ENCODE measurements at regions not wholly inside any gene's neighbourhood (a gene's known extent, or its start where the extent isn't known, plus 50 kb on each side); places are given as distances from the start of the nearest gene placed in this dataset.
A peak's percentile ranks its signal among the peaks of the same experiment; 100 is the strongest.

DNA sequence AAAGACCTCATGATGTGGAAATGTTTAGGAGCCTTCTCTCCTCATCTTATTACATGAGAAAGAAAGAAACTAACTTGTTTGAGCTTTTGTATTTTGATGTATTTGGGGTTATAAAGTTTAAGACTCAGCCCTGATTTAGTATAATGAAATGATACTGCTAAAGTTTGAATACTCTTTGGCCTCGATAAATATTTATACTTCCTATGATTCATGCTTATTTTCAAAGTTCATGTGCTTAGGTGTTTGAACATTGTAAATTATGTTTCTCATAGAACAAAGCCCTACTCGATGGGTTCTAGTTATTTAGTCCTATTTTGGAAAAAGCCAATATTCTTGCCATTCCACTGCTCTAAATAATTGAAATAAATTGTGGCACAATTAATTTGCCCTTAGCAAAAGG is 303.2 kb downstream of the ZWINT start:
- H4K20me1 ChIP-seq (ENCODE audit: low read length): no peaks in the 10 kb centered on the region
- no peaks in the 10 kb centered on the region for H3F3A ChIP-seq (ENCODE audit: low read length, unreplicated experiment)
- no peaks in the 10 kb centered on the region for H3K36me3 ChIP-seq (ENCODE audit: low read depth, low read length)
- H3K9me3 ChIP-seq (ENCODE audit: low read length): 0 out of 2 replicates have a peak, but pooled peaks cover 12% of the 10 kb centered on the region
- H3K9ac ChIP-seq (ENCODE audit: low read length): no peak overlapping the region
- H3K27me3 ChIP-seq (ENCODE audit: low read length): no peaks in the 10 kb centered on the region
- no peak overlapping the region for H3K27ac ChIP-seq (ENCODE audit: low read length)
- H3K79me2 ChIP-seq (ENCODE audit: low read length): no peaks in the 10 kb centered on the region
- no peak overlapping the region for H2AFZ ChIP-seq (ENCODE audit: low read length)
- ATAC-seq (peak; percentile 97), DNase-seq (peak; percentile 31)
- no peak for TF ChIP-seq EZH2 (IDR thresholded peaks at IDR 0.05; ENCODE audit: low read length, unreplicated experiment)
- no peak for TF ChIP-seq EZH2phosphoT487 (IDR thresholded peaks at IDR 0.05; ENCODE audit: borderline replicate concordance, low read length)
- TF ChIP-seq, protein P1, sequence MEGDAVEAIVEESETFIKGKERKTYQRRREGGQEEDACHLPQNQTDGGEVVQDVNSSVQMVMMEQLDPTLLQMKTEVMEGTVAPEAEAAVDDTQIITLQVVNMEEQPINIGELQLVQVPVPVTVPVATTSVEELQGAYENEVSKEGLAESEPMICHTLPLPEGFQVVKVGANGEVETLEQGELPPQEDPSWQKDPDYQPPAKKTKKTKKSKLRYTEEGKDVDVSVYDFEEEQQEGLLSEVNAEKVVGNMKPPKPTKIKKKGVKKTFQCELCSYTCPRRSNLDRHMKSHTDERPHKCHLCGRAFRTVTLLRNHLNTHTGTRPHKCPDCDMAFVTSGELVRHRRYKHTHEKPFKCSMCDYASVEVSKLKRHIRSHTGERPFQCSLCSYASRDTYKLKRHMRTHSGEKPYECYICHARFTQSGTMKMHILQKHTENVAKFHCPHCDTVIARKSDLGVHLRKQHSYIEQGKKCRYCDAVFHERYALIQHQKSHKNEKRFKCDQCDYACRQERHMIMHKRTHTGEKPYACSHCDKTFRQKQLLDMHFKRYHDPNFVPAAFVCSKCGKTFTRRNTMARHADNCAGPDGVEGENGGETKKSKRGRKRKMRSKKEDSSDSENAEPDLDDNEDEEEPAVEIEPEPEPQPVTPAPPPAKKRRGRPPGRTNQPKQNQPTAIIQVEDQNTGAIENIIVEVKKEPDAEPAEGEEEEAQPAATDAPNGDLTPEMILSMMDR (conservative IDR thresholded peaks at IDR 0.05; ENCODE audit: low read depth, low read length): no peak
- CTCF ChIA-PET: no interaction called here
- H3K9me2 ChIP-seq (replicated peaks; ENCODE audit: low read length): no peaks in the 10 kb centered on the region
- POLR2A ChIA-PET (ENCODE audit: unreplicated experiment): no interaction called here
- H3K4me1 ChIP-seq (ENCODE audit: insufficient read depth, low read length): 0 out of 2 replicates have a peak, but pooled peaks cover 3% of the 10 kb centered on the region
- H3K4me3 ChIP-seq (ENCODE audit: low read length): no peak overlapping the region
- intact Hi-C loops (cut with micrococcal nuclease): no loop called here
- H3K4me2 ChIP-seq (ENCODE audit: low read length): no peak overlapping the region
- BruUV-seq (replicated peaks): no TSS peak

DNA sequence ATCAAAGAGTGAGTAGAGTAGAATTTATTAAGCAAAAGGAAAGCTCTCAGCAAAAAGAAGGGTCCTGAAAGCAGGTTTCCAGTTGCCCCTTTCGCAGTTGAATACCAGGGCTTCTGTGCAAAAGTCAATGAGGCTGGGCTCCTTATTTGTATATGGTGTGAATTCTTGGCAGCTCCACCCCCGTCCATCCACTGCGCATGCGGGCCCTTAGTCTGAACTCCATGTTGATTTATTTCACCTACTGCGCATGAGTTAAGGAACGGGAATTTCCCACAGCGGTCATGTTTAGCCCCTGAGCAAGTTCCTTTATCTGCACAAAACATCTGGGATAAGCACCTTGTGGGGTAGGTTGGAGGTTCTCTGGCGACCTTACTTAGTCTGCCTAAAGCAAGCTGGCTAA is 325.6 kb downstream of the ZWINT start:
- BruUV-seq (replicated peaks): no TSS peak
- H2AFZ ChIP-seq (ENCODE audit: low read length): no peak overlapping the region
- ChIA-PET POLR2A (ENCODE audit: unreplicated experiment) (no interaction called here), CTCF (no interaction called here)
- no peak for DNase-seq
- no peaks in the 10 kb centered on the region for H3K9me2 ChIP-seq (replicated peaks; ENCODE audit: low read length)
- ATAC-seq: no peak
- peaks cover 3% of the 10 kb centered on the region for H3K9me3 ChIP-seq (ENCODE audit: low read length)
- intact Hi-C loops (cut with micrococcal nuclease): no loop called here
- H3K36me3 ChIP-seq (ENCODE audit: low read depth, low read length): no peaks in the 10 kb centered on the region
- TF ChIP-seq EZH2phosphoT487 (IDR thresholded peaks at IDR 0.05; ENCODE audit: borderline replicate concordance, low read length) (no peak), EZH2 (IDR thresholded peaks at IDR 0.05; ENCODE audit: low read length, unreplicated experiment) (no peak)
- TF ChIP-seq, protein P1 (conservative IDR thresholded peaks at IDR 0.05; ENCODE audit: low read depth, low read length): no peak
- H3K27me3 ChIP-seq (ENCODE audit: low read length): no peaks in the 10 kb centered on the region
- H3F3A ChIP-seq (ENCODE audit: low read length, unreplicated experiment): no peaks in the 10 kb centered on the region
- no peak overlapping the region for H3K4me3 ChIP-seq (ENCODE audit: low read length)
- no peak overlapping the region for H3K27ac ChIP-seq (ENCODE audit: low read length)
- H3K79me2 ChIP-seq (ENCODE audit: low read length): no peaks in the 10 kb centered on the region
- no peaks in the 10 kb centered on the region for H4K20me1 ChIP-seq (ENCODE audit: low read length)
- no peak overlapping the region for H3K4me2 ChIP-seq (ENCODE audit: low read length)
- H3K4me1 ChIP-seq (ENCODE audit: insufficient read depth, low read length): no peaks in the 10 kb centered on the region
- H3K9ac ChIP-seq (ENCODE audit: low read length): no peak overlapping the region

DNA sequence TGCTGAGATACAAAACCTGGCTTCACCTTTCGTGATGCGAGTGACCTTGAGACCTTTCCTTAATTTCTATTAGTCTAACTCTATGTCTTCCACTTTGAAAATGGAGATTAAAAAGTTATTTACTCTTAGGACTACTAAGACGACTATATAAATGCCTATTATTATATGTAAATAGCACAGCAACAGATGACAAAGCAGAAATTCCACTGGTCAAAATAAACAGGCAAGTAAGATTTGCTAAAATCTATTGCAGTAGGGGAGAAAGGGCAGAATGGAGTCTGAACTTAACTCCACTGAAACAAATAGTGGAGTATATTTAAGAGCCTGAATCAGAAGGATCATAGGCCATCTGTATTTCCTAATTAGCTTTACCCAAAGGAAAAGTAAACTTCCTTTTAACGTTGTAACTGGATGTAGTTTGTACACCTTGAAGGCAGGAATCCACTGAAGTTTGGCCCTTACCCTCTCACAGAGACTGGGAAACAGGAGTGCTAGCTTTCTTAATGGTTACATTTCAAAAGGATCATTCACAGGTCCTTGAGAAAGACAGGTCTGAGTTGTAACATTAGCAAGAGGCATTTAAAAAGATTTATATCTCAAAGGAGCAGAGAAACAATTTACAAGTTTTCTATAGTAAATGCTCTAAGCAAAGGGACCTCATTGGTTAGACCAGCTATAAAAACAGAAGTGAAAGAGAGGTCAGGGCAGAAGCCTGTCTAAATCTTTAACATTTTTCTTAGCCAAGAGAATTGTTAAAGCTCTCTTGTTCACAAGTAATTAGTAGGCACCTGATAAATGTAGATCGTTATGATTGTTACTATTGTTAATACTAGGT is 332.5 kb downstream of the ZWINT start:
- no peaks in the 10 kb centered on the region for H3K9me3 ChIP-seq (ENCODE audit: low read length)
- H3F3A ChIP-seq (ENCODE audit: low read length, unreplicated experiment): no peaks in the 10 kb centered on the region
- H4K20me1 ChIP-seq (ENCODE audit: low read length): no peaks in the 10 kb centered on the region
- no peaks in the 10 kb centered on the region; the same call in 1 of the 2 replicates for H3K4me1 ChIP-seq (ENCODE audit: insufficient read depth, low read length)
- no TSS peak for BruUV-seq (replicated peaks)
- H3K79me2 ChIP-seq (ENCODE audit: low read length): no peaks in the 10 kb centered on the region
- no peak overlapping the region for H3K4me3 ChIP-seq (ENCODE audit: low read length)
- POLR2A ChIA-PET (ENCODE audit: unreplicated experiment): no interaction called here
- ATAC-seq (peak; percentile 14), DNase-seq (no peak)
- H3K9me2 ChIP-seq (replicated peaks; ENCODE audit: low read length): no peaks in the 10 kb centered on the region
- no peak overlapping the region for H3K27ac ChIP-seq (ENCODE audit: low read length)
- H3K36me3 ChIP-seq (ENCODE audit: low read depth, low read length): no peaks in the 10 kb centered on the region
- H2AFZ ChIP-seq (ENCODE audit: low read length): 0 out of 2 replicates have a peak overlapping the region, but pooled peaks have one; percentile 6
- CTCF ChIA-PET: no interaction called here
- no peak overlapping the region for H3K9ac ChIP-seq (ENCODE audit: low read length)
- no peak overlapping the region for H3K4me2 ChIP-seq (ENCODE audit: low read length)
- no peaks in the 10 kb centered on the region for H3K27me3 ChIP-seq (ENCODE audit: low read length)
- intact Hi-C loops (cut with micrococcal nuclease): no loop called here
- TF ChIP-seq EZH2 (IDR thresholded peaks at IDR 0.05; ENCODE audit: low read length, unreplicated experiment) (no peak), EZH2phosphoT487 (IDR thresholded peaks at IDR 0.05; ENCODE audit: borderline replicate concordance, low read length) (no peak)
- TF ChIP-seq, protein P1 (conservative IDR thresholded peaks at IDR 0.05; ENCODE audit: low read depth, low read length): no peak
